A673 (cell line): ENCODE measurements at regions not wholly inside any gene's neighbourhood (a gene's known extent, or its start where the extent isn't known, plus 50 kb on each side); places are given as distances from the start of the nearest gene placed in this dataset.

Experiments used
- CTCF ChIP-seq: fragments of 300-800, 200-600 bp; sonication (generic); conservative IDR thresholded peaks from 2 replicates; pipeline ENCODE4 v1.5.1; 2017; ENCODE audit warnings: low read depth, mild to moderate bottlenecking, antibody characterized with exemption, low read length, moderate library complexity, mixed read lengths
- EZH2 ChIP-seq: fragments of 200-600 bp; sonication (generic); IDR thresholded peaks from 2 replicates; pipeline ENCODE4 v1.6.1; 2017; ENCODE audit warnings: borderline replicate concordance, low read depth, mild to moderate bottlenecking, mixed read lengths, antibody characterized with exemption, low read length; ENCODE audit not compliant: poor library complexity, severe bottlenecking

- TF ChIP-seq CTCF, result no peak
- no peak for TF ChIP-seq EZH2
Observed at GRCh38 chr2:63768051-63768450, 73.6 kb upstream of the UGP2 start.
